ENCODE measurements at regions not wholly inside any gene's neighbourhood (a gene's known extent, or its start where the extent isn't known, plus 50 kb on each side); places are given as distances from the start of the nearest gene placed in this dataset.

DNA sequence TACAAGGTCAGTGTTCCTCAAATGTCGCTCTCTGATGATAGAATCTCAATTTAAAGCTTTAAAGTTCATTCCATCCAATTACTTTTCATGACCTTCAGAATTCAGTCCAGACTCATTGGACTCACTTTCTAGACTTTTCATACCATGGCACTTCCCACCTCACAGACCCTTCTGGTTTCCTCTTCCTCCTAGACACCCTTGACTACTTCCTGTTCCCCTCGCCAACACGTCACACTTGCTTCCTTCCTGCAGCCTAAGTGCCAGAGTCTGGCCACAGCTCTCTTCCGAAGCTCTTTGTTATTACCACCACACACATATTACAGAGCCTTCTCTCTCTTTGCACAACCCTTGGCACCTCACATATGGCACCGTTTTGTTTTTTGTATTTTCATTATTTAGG lies 59.1 kb upstream of the UMPS start:
- TF ChIP-seq, protein P1, sequence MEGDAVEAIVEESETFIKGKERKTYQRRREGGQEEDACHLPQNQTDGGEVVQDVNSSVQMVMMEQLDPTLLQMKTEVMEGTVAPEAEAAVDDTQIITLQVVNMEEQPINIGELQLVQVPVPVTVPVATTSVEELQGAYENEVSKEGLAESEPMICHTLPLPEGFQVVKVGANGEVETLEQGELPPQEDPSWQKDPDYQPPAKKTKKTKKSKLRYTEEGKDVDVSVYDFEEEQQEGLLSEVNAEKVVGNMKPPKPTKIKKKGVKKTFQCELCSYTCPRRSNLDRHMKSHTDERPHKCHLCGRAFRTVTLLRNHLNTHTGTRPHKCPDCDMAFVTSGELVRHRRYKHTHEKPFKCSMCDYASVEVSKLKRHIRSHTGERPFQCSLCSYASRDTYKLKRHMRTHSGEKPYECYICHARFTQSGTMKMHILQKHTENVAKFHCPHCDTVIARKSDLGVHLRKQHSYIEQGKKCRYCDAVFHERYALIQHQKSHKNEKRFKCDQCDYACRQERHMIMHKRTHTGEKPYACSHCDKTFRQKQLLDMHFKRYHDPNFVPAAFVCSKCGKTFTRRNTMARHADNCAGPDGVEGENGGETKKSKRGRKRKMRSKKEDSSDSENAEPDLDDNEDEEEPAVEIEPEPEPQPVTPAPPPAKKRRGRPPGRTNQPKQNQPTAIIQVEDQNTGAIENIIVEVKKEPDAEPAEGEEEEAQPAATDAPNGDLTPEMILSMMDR (IDR thresholded peaks at IDR 0.05), result no peak
- TF ChIP-seq POLR2A (IDR thresholded peaks at IDR 0.05), result no peak

All from thyroid gland (tissue), 4 donors.